ENCODE measurements at regions not wholly inside any gene's neighbourhood (a gene's known extent, or its start where the extent isn't known, plus 50 kb on each side); places are given as distances from the start of the nearest gene placed in this dataset.

DNA sequence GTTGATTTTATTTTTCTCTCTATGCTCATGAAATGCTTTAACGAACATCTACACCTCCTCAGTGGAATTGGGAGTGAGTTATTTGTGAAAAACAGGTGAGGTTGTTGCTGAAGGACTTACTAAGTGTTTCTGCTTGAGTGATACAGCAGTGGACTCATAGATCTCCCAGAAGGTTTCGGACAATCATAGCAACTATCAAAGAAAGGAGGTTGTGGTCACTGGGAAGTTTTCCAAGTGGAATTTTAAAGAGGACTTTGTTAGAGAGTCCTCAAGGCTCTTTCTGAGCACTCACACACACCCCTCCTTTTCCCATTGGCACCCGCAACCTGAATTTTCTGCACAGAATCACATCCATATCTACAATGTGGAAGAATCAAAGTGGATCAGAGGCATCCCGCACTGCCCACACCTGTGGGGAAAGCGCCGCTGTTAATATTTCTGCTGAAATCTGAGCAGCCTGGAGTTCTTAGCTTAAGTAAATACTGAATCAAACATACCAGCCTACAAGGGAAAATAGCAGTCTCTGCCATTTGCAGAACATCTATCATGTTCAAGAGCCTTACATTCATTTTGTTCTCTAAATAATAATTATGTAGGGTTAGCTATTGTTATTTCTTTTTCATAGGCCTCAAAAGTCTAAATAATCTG is 719.4 kb downstream of the DIAPH3 start:
- no peak for TF ChIP-seq GATA3 (IDR thresholded peaks at IDR 0.05; ENCODE audit: low read depth, low read length)
- no peak for TF ChIP-seq GATA2 (IDR thresholded peaks at IDR 0.05; ENCODE audit: low read depth, low read length)

- TF ChIP-seq GATA2 (IDR thresholded peaks at IDR 0.05; ENCODE audit: low read depth, low read length), result no peak
- TF ChIP-seq GATA3 (IDR thresholded peaks at IDR 0.05; ENCODE audit: low read depth, low read length), result no peak
Measured at GRCh38 chr13:59445812-59446211, 717.9 kb downstream of the DIAPH3 start.

DNA sequence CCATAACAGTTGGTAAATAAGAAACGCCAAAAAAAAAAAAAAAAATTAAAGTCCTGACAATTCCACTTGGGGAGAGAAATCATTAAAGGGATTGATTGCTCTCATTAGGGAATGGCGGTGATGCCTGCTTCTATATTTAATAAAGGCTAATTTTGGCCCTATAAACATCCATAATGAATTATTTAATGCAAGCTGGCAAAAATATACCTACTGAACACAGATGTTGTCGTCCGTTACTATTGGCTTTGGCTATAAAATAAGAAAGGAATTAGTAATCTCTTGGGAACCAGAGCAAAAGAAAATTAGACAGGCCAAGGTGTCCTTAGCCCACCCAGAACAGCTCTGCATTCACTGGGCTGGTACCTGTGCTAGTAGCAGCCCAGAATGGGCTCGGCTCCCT is 717.3 kb downstream of the DIAPH3 start:
- TF ChIP-seq GATA3 (IDR thresholded peaks at IDR 0.05; ENCODE audit: low read depth, low read length) (no peak), GATA2 (IDR thresholded peaks at IDR 0.05; ENCODE audit: low read depth, low read length) (no peak)

- TF ChIP-seq GATA3 (IDR thresholded peaks at IDR 0.05; ENCODE audit: low read depth, low read length), result peak; percentile 96
- peak; percentile 80 for TF ChIP-seq GATA2 (IDR thresholded peaks at IDR 0.05; ENCODE audit: low read depth, low read length)
Measured at GRCh38 chr13:59447031-59447430, 716.7 kb downstream of the DIAPH3 start.

DNA sequence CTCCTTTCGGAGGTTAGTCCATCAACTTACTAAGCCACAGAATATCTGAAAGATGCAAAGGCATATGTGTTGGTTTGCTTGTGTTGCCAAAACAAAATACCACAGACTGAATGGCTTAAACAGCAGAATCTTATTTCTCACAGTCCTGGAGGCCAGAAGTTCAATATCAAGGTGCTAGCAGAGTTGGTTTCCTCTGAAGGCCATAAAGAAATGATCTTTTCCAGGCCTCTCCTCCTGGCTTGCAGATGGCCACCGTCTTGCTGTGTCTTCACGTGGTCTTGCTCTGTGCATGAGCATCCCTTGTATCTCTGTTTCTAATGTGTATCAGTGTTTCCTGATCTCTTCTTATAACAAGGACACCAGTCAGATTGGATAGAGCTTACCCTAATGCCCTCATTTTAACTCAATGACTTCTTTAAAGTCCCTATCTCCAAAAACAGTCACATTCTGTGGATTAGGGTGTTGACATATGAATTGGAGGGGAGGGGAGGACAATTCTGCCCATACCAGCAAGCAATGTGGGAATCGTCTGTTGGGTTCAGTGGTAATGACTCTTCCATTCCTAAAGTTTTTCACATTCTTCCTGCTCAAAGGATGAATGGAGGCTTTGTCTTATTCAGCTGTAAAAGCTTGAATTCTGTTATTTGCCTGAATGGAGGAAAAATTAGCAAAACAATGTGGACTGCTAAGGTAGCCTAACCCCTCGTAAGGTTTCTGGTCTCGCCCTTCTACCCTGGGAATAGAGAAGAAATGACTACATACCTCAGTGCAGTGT is 715.7 kb downstream of the DIAPH3 start:
- TF ChIP-seq GATA3 (IDR thresholded peaks at IDR 0.05; ENCODE audit: low read depth, low read length) (no peak), GATA2 (IDR thresholded peaks at IDR 0.05; ENCODE audit: low read depth, low read length) (no peak)

- TF ChIP-seq GATA2 (IDR thresholded peaks at IDR 0.05; ENCODE audit: low read depth, low read length) (no peak), GATA3 (IDR thresholded peaks at IDR 0.05; ENCODE audit: low read depth, low read length) (no peak)
Measured at GRCh38 chr13:59449750-59450149, 714.0 kb downstream of the DIAPH3 start.

DNA sequence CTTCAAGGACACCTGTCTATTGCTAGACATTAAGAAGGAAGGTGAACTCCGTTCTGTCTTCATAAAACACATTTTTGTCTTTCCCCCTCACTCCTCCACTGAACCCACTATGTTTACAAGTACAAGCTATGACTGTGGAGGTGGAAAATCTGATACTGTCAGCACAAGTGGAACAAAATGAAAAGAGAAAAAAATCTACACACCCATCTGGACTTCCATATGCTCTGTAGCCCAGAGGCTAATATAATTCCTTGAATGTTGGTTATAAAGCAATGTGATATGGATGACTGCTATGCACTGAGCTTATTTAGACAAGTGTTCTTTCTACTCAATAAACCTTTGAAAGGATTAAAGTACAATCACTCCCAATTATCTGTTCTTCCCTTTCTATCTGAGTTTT is 713.5 kb downstream of the DIAPH3 start:
- TF ChIP-seq GATA3 (IDR thresholded peaks at IDR 0.05; ENCODE audit: low read depth, low read length) (no peak), GATA2 (IDR thresholded peaks at IDR 0.05; ENCODE audit: low read depth, low read length) (no peak)

DNA sequence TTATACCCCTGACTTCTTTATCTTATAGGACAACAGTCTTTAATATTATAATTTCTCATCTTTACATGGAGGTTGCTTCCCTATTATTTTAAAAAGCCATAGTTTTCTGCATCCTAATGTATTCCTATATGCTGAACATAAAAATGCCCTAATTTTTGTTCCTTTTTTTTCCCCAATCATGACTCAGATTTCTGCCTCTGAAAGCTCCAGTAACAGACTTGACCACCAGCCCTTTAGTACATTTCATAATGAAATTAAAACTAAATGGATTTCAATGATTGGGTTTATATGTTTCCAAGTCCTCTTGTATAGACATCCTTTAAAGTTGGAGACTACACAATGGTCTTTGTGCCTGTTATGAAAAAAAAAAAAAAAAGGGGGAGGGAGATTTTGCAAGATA is 712.5 kb downstream of the DIAPH3 start:
- TF ChIP-seq GATA2 (IDR thresholded peaks at IDR 0.05; ENCODE audit: low read depth, low read length), result no peak
- no peak for TF ChIP-seq GATA3 (IDR thresholded peaks at IDR 0.05; ENCODE audit: low read depth, low read length)

- TF ChIP-seq GATA2 (IDR thresholded peaks at IDR 0.05; ENCODE audit: low read depth, low read length) (no peak), GATA3 (IDR thresholded peaks at IDR 0.05; ENCODE audit: low read depth, low read length) (no peak)
Measured at GRCh38 chr13:59452189-59452890, 711.4 kb downstream of the DIAPH3 start.

- no peak for TF ChIP-seq GATA3 (IDR thresholded peaks at IDR 0.05; ENCODE audit: low read depth, low read length)
- no peak for TF ChIP-seq GATA2 (IDR thresholded peaks at IDR 0.05; ENCODE audit: low read depth, low read length)
Measured at GRCh38 chr13:59458908-59459579, 704.7 kb downstream of the DIAPH3 start.

- TF ChIP-seq GATA2 (IDR thresholded peaks at IDR 0.05; ENCODE audit: low read depth, low read length) (no peak), GATA3 (IDR thresholded peaks at IDR 0.05; ENCODE audit: low read depth, low read length) (no peak)
Measured at GRCh38 chr13:59459972-59460371, 703.8 kb downstream of the DIAPH3 start.

GRCh38 chr13:59461411-59461810 is 702.3 kb downstream of the DIAPH3 start:
- TF ChIP-seq GATA3 (IDR thresholded peaks at IDR 0.05; ENCODE audit: low read depth, low read length) (no peak), GATA2 (IDR thresholded peaks at IDR 0.05; ENCODE audit: low read depth, low read length) (no peak; the same call in 1 of the 2 replicates)

- peak; percentile 93 for TF ChIP-seq GATA3 (IDR thresholded peaks at IDR 0.05; ENCODE audit: low read depth, low read length)
- TF ChIP-seq GATA2 (IDR thresholded peaks at IDR 0.05; ENCODE audit: low read depth, low read length), result peak; percentile 95
Measured at GRCh38 chr13:59463023-59463422, 700.7 kb downstream of the DIAPH3 start.

GRCh38 chr13:59464926-59465325 is 698.8 kb downstream of the DIAPH3 start:
- TF ChIP-seq GATA2 (IDR thresholded peaks at IDR 0.05; ENCODE audit: low read depth, low read length), result no peak
- no peak for TF ChIP-seq GATA3 (IDR thresholded peaks at IDR 0.05; ENCODE audit: low read depth, low read length)

All from SH-SY5Y (cell line).